Right lobe of liver (tissue), 6 donors: ENCODE measurements at regions not wholly inside any gene's neighbourhood (a gene's known extent, or its start where the extent isn't known, plus 50 kb on each side); places are given as distances from the start of the nearest gene placed in this dataset.
A peak's percentile ranks its signal among the peaks of the same experiment; 100 is the strongest.
"Not testable (repeated sequence)": the region's sequence is repeated elsewhere in the genome, so short reads cannot be mapped to it uniquely, and the experiment has no call there.

Source experiments
- ATAC-seq, 4 donors: fragments of 200-7000 bp; cut with Tn5 transposase; one replicate each; pipeline ENCODE4 v1.9.1; 2020; ENCODE audit warnings: mild to moderate bottlenecking in 4 of 4, moderate library complexity in 4 of 4
- DNase-seq, 3 donors: peaks; one replicate each; pipeline ENCODE4 v3.0.0-alpha.2; 2020
- H3K27ac ChIP-seq, 3 donors: fragments of 200-600 bp; one replicate each; pipeline ENCODE4 v1.8.0; 2022
- H3K27me3 ChIP-seq, 2 donors: fragments of 200-600 bp; one replicate each; pipeline ENCODE4 v1.8.0; 2022
- H3K36me3 ChIP-seq, 4 donors: fragments of 200-600 bp; sonication (generic) in 1 of 4; one replicate each; pipeline versions ENCODE4 v1.5.1 to v1.8.0; 2017 to 2022; ENCODE audit warnings: control low read depth in 1 of 4
- H3K4me1 ChIP-seq, 4 donors: fragments of 200-600 bp; sonication (generic) in 1 of 4; one replicate each; pipeline versions ENCODE4 v1.5.1 to v1.8.0; 2017 to 2022; ENCODE audit warnings: control low read depth in 1 of 4
- H3K4me3 ChIP-seq, 3 donors: fragments of 200-600 bp; one replicate each; pipeline ENCODE4 v1.8.0; 2022
- H3K9me3 ChIP-seq, 4 donors: fragments of 200-600 bp; sonication (generic) in 1 of 4; one replicate each; pipeline versions ENCODE4 v1.5.1 to v1.8.0; 2017 to 2022; ENCODE audit warnings: control low read depth in 1 of 4
- POLR2A ChIP-seq: fragments of 450-650 bp; IDR thresholded peaks from one replicate; pipeline ENCODE4 v1.6.1; 2017; ENCODE audit warnings: antibody characterized with exemption, mild to moderate bottlenecking
- WGBS: methylation state at CpG from one replicate; pipeline ENCODE4 v1.1.6; 2018; ENCODE audit warnings: low coverage, low lambda C conversion rate; ENCODE audit not compliant: insufficient coverage; ENCODE audit errors: missing lambda C conversion rate; 5-methylcytosine and 5-hydroxymethylcytosine counted together
- intact Hi-C, 2 donors: fragments of 100-400 bp; cut with DNase I; formaldehyde crosslinking; loops; one replicate each; pipeline versions ENCODE4 v1.11.2 to v1.14.1; 2022
- TF ChIP-seq, protein P1 (sequence below), 4 donors: fragments of 200-600 bp in 3 of 4; fragments of 450-650 bp in 1 of 4; IDR thresholded peaks; one replicate each; pipeline versions ENCODE4 v1.5.1 to v1.8.0; 2016 to 2022; ENCODE audit warnings: antibody characterized with exemption in 4 of 4, mild to moderate bottlenecking in 2 of 4
- donor health status: DM: no; HTN: yes; CAD: no.
- donor health status: DM: no; HTN: no; CAD: no.
- donor health status: DM: no; HTN: no; CAD: no.
- donor health status: DM: no; HTN: yes; CAD: no.
- donor health status: DM: no; HTN: yes; CAD: no.

DNA sequence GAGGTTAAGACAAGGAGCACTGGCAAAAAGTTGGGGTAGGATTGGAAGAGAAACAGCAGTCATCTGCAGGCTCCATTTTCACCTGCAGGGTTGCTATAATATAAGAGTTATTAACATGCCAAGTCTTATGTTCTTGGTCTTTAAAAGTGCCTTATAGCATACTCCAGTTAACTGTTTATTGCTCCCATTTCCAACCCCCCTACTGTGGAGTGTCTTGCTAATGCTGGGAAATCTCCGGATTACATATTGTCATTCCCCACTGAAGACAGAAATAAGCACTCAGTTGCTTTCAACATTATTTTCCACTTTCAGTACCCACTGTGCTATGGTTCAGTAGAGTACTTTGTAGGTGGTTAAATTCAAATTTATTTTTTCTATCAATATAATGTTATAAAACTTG is 1014.3 kb downstream of the RPA4 start:
- Histone ChIP-seq H3K36me3 (no peaks in the 10 kb centered on the region), H3K4me1 (no peaks in the 10 kb centered on the region), H3K4me3 (no peak overlapping the region), H3K9me3 (no peaks in the 10 kb centered on the region), H3K27me3 (no peaks in the 10 kb centered on the region), H3K27ac (no peak overlapping the region)
- no peak for TF ChIP-seq POLR2A
- TF ChIP-seq, protein P1, sequence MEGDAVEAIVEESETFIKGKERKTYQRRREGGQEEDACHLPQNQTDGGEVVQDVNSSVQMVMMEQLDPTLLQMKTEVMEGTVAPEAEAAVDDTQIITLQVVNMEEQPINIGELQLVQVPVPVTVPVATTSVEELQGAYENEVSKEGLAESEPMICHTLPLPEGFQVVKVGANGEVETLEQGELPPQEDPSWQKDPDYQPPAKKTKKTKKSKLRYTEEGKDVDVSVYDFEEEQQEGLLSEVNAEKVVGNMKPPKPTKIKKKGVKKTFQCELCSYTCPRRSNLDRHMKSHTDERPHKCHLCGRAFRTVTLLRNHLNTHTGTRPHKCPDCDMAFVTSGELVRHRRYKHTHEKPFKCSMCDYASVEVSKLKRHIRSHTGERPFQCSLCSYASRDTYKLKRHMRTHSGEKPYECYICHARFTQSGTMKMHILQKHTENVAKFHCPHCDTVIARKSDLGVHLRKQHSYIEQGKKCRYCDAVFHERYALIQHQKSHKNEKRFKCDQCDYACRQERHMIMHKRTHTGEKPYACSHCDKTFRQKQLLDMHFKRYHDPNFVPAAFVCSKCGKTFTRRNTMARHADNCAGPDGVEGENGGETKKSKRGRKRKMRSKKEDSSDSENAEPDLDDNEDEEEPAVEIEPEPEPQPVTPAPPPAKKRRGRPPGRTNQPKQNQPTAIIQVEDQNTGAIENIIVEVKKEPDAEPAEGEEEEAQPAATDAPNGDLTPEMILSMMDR (IDR thresholded peaks at IDR 0.05), result no peak
- ATAC-seq (no peak), DNase-seq (no peak)
- intact Hi-C loops, result no loop called here
- WGBS, result 33% methylated on average over 1 of the region's 1 CpG

DNA sequence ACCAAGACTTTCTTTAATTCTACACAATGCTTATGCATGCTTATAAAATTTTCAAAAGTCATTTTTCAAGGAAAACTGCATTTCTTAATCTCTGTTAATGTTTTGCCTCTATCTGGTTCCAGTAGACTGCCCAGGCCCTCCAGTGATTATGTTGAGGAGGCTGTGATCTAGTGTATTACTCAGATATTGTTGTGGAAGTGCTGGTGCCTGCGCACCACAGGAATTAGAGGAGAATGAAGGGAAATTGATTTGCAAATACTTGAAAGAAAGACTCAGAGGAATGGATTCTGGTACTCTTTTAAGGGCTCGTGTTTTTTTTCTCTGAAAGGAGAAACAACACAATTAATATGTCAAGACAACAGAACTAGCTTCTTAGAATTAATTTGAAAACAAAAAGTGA is 1015.1 kb downstream of the RPA4 start:
- Histone ChIP-seq H3K36me3 (no peaks in the 10 kb centered on the region), H3K27ac (no peak overlapping the region), H3K27me3 (no peaks in the 10 kb centered on the region), H3K9me3 (no peaks in the 10 kb centered on the region), H3K4me1 (no peaks in the 10 kb centered on the region), H3K4me3 (no peak overlapping the region)
- TF ChIP-seq, protein P1 (IDR thresholded peaks at IDR 0.05), result no peak
- no peak for TF ChIP-seq POLR2A
- DNase-seq (no peak), ATAC-seq (no peak)
- intact Hi-C loops, result no loop called here
- 43% methylated on average over 2 of the region's 2 CpGs for WGBS

DNA sequence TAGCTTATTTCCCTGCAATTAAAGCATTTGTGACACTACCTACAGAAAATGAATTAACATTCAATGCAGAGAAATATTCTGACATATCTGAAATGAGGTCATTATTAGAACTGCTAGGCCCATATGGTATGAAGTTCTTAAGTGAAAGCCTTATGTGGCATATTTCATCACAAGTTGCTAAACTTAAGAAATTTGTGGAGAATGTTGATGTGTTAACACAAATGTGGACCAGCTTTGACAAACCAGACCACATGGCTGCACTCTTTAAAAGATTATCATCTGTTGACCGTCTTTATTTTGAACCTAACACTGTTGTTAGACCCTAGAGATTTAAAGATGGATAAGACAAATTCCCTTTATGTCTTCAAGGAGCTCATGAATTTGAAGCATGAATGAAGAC is 1024.1 kb downstream of the RPA4 start:
- H3K36me3 ChIP-seq, result no peaks in the 10 kb centered on the region
- ATAC-seq (no peak), DNase-seq (no peak)
- H3K4me1 ChIP-seq, result no peaks in the 10 kb centered on the region
- H3K27me3 ChIP-seq, result no peaks in the 10 kb centered on the region
- intact Hi-C loops, result no loop called here
- 80% methylated on average over 1 of the region's 1 CpG for WGBS
- no peak overlapping the region for H3K27ac ChIP-seq
- no peak for TF ChIP-seq POLR2A
- TF ChIP-seq, protein P1 (IDR thresholded peaks at IDR 0.05), result no peak
- H3K4me3 ChIP-seq, result no peak overlapping the region
- no peaks in the 10 kb centered on the region for H3K9me3 ChIP-seq

DNA sequence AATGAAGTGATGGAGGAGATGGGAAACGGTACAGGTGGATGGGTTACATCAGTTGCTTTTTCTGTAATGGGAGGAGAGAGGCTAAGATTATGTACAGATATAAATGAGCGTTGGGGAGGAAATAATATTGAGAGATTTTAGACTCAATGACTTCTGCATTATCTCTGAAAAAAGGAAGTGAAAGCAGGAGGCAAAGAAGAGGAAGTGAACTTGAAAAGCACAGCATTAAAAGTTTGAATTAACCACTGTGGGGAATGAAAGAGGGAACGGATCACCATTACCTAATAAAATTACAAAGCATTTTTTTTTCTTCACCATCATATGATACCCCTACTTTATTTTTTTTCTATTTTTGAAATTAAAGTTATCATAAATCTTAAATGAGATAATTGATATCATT is 1025.5 kb downstream of the RPA4 start:
- H3K4me1 ChIP-seq, result no peaks in the 10 kb centered on the region
- TF ChIP-seq, protein P1 (IDR thresholded peaks at IDR 0.05), result no peak
- TF ChIP-seq POLR2A, result no peak
- ATAC-seq (no peak), DNase-seq (no peak)
- WGBS, result 29% methylated on average over 3 of the region's 3 CpGs
- H3K36me3 ChIP-seq, result no peaks in the 10 kb centered on the region
- intact Hi-C loops, result no loop called here
- no peaks in the 10 kb centered on the region for H3K9me3 ChIP-seq
- no peaks in the 10 kb centered on the region for H3K27me3 ChIP-seq
- H3K27ac ChIP-seq, result no peak overlapping the region
- no peak overlapping the region for H3K4me3 ChIP-seq

DNA sequence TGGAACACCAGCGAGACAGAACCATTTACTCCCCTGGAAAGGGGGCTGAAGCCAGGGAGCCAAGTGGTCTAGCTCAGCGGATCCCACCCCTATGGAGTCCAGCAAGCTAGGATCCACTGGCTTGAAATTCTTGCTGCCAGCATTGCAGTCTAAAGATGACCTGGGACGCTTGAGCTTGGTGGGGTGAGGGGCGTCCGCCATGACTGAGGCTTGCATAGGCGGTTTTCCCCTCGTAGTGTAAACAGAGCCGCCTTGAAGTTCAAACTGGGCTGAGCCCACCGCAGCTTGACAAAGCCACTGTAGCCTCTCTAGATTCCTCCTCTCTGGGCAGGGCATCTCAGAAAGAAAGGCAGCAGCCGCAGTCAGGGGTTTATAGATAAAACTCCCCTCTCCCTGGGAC is 1031.7 kb downstream of the RPA4 start:
- H3K27me3 ChIP-seq, H3K9me3 ChIP-seq, H3K4me3 ChIP-seq, H3K4me1 ChIP-seq, H3K27ac ChIP-seq, intact Hi-C loops, H3K36me3 ChIP-seq, ATAC-seq: not testable (repeated sequence)
- peak in 1 of 3 donors; percentile 33 for DNase-seq
- 80% methylated on average over 2 of the region's 10 CpGs for WGBS

DNA sequence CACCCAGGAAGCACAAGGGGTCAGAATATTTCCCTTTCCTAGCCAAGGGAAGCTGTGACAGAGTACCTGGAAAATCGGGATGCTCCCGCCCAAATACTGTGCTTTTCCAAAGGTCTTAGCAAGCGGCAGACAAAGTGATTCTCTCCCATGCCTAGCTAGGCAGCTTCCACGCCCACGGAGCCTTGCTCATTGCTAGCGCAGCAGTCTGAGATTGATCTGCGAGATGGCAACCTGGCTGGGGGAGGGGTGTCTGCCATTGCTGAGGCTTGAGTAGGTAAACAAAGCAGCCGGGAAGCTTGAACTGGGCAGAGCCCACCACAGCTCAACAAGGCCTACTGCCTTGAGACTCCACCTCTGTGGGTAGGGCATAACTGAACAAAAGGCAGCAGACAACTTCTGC is 1037.5 kb downstream of the RPA4 start:
- DNase-seq, H3K4me3 ChIP-seq, H3K27ac ChIP-seq, ATAC-seq, H3K36me3 ChIP-seq, intact Hi-C loops, H3K27me3 ChIP-seq, H3K4me1 ChIP-seq, H3K9me3 ChIP-seq: not testable (repeated sequence)
- 80% methylated on average over 1 of the region's 8 CpGs for WGBS
